ENCODE measurements at regions not wholly inside any gene's neighbourhood (a gene's known extent, or its start where the extent isn't known, plus 50 kb on each side); places are given as distances from the start of the nearest gene placed in this dataset.

GRCh38 chr9:108386032-108386431 lies 469.8 kb downstream of the ACTL7B start:
- no peak for DNase-seq (ENCODE audit: low read depth in 4 of 4, low spot score in 3 of 4)

- DNase-seq (ENCODE audit: low read depth in 4 of 4, low spot score in 3 of 4) = no peak
Measured at GRCh38 chr9:108383796-108384195, 472.0 kb downstream of the ACTL7B start.

GRCh38 chr9:108382310-108382709 lies 473.5 kb downstream of the ACTL7B start:
- DNase-seq (ENCODE audit: low read depth in 4 of 4, low spot score in 3 of 4) = peak in 1 of 4 donors; percentile 2

GRCh38 chr9:108377881-108378280 lies 477.9 kb downstream of the ACTL7B start:
- DNase-seq (ENCODE audit: low read depth in 4 of 4, low spot score in 3 of 4) = no peak

- DNase-seq (ENCODE audit: low read depth in 4 of 4, low spot score in 3 of 4) = no peak
Measured at GRCh38 chr9:108377382-108377781, 478.4 kb downstream of the ACTL7B start.

- DNase-seq (ENCODE audit: low read depth in 4 of 4, low spot score in 3 of 4) = no peak
Measured at GRCh38 chr9:108376140-108376539, 479.6 kb downstream of the ACTL7B start.

- no peak for DNase-seq (ENCODE audit: low read depth in 4 of 4, low spot score in 3 of 4)
Measured at GRCh38 chr9:108374626-108375025, 481.2 kb downstream of the ACTL7B start.

- DNase-seq (ENCODE audit: low read depth in 4 of 4, low spot score in 3 of 4) = no peak
Measured at GRCh38 chr9:108367188-108367587, 488.6 kb downstream of the ACTL7B start.

GRCh38 chr9:108363311-108363710 lies 492.5 kb downstream of the ACTL7B start:
- DNase-seq (ENCODE audit: low read depth in 4 of 4, low spot score in 3 of 4) = no peak

GRCh38 chr9:108360304-108360703 lies 495.5 kb downstream of the ACTL7B start:
- no peak for DNase-seq (ENCODE audit: low read depth in 4 of 4, low spot score in 3 of 4)

GRCh38 chr9:108356806-108357205 lies 499.0 kb downstream of the ACTL7B start:
- DNase-seq (ENCODE audit: low read depth in 4 of 4, low spot score in 3 of 4) = no peak

- DNase-seq (ENCODE audit: low read depth in 4 of 4, low spot score in 3 of 4) = no peak
Measured at GRCh38 chr9:108351571-108351970, 504.2 kb downstream of the ACTL7B start.

GRCh38 chr9:108347463-108348188 lies 508.2 kb downstream of the ACTL7B start:
- DNase-seq (ENCODE audit: low read depth in 4 of 4, low spot score in 3 of 4) = no peak

GRCh38 chr9:108345826-108346225 lies 510.0 kb downstream of the ACTL7B start:
- DNase-seq (ENCODE audit: low read depth in 4 of 4, low spot score in 3 of 4) = no peak

- DNase-seq (ENCODE audit: low read depth in 4 of 4, low spot score in 3 of 4) = no peak
Measured at GRCh38 chr9:108339251-108339650, 516.5 kb downstream of the ACTL7B start.

GRCh38 chr9:108336575-108336974 lies 519.2 kb downstream of the ACTL7B start:
- no peak for DNase-seq (ENCODE audit: low read depth in 4 of 4, low spot score in 3 of 4)

- DNase-seq (ENCODE audit: low read depth in 4 of 4, low spot score in 3 of 4) = no peak
Measured at GRCh38 chr9:108333530-108333983, 522.2 kb downstream of the ACTL7B start.

- DNase-seq (ENCODE audit: low read depth in 4 of 4, low spot score in 3 of 4) = no peak
Measured at GRCh38 chr9:108331596-108331995, 524.2 kb downstream of the ACTL7B start.

- no peak for DNase-seq (ENCODE audit: low read depth in 4 of 4, low spot score in 3 of 4)
Measured at GRCh38 chr9:108325406-108325805, 530.4 kb downstream of the ACTL7B start.

GRCh38 chr9:108323615-108324014 lies 532.2 kb downstream of the ACTL7B start:
- DNase-seq (ENCODE audit: low read depth in 4 of 4, low spot score in 3 of 4) = no peak

- DNase-seq (ENCODE audit: low read depth in 4 of 4, low spot score in 3 of 4) = no peak
Measured at GRCh38 chr9:108322326-108323098, 533.3 kb downstream of the ACTL7B start.

GRCh38 chr9:108316630-108317029 lies 539.2 kb downstream of the ACTL7B start:
- DNase-seq (ENCODE audit: low read depth in 4 of 4, low spot score in 3 of 4) = no peak

Data from left renal pelvis (tissue), 4 donors.